ENCODE measurements at regions not wholly inside any gene's neighbourhood (a gene's known extent, or its start where the extent isn't known, plus 50 kb on each side); places are given as distances from the start of the nearest gene placed in this dataset.
"Not testable (repeated sequence)": the region's sequence is repeated elsewhere in the genome, so short reads cannot be mapped to it uniquely, and the experiment has no call there.

GRCh38 chr14:87065366-87065765, 927.6 kb downstream of the GALC start:
- no peak for DNase-seq

- no peak for DNase-seq
Measured at GRCh38 chr14:87063181-87063580, 929.8 kb downstream of the GALC start.

- no peak for DNase-seq
Measured at GRCh38 chr14:87060405-87060804, 932.6 kb downstream of the GALC start.

- no peak for DNase-seq
Measured at GRCh38 chr14:87059060-87059839, 933.7 kb downstream of the GALC start.

- DNase-seq = no peak
Measured at GRCh38 chr14:87055007-87055406, 938.0 kb downstream of the GALC start.

- DNase-seq = peak in 6 of 58 donors; percentile 0 to 58 (median 4)
Measured at GRCh38 chr14:87052646-87053225, 940.2 kb downstream of the GALC start.

GRCh38 chr14:87050421-87050820, 942.6 kb downstream of the GALC start:
- no peak for DNase-seq

- DNase-seq = no peak
Measured at GRCh38 chr14:87049950-87050349, 943.0 kb downstream of the GALC start.

GRCh38 chr14:87046960-87047359, 946.0 kb downstream of the GALC start:
- no peak for DNase-seq

GRCh38 chr14:87045956-87046355, 947.0 kb downstream of the GALC start:
- no peak for DNase-seq

GRCh38 chr14:87045246-87045645, 947.7 kb downstream of the GALC start:
- DNase-seq = no peak

GRCh38 chr14:87044807-87045206, 948.2 kb downstream of the GALC start:
- no peak for DNase-seq

GRCh38 chr14:87043667-87044200, 949.2 kb downstream of the GALC start:
- DNase-seq = no peak

GRCh38 chr14:87042354-87042753, 950.6 kb downstream of the GALC start:
- no peak for DNase-seq

GRCh38 chr14:87041290-87042020, 951.5 kb downstream of the GALC start:
- DNase-seq = no peak

- DNase-seq = no peak
Measured at GRCh38 chr14:87034680-87035079, 958.3 kb downstream of the GALC start.

- no peak for DNase-seq
Measured at GRCh38 chr14:87030197-87030596, 962.8 kb downstream of the GALC start.

- DNase-seq = not testable (repeated sequence)
Measured at GRCh38 chr14:87020106-87020505, 972.9 kb downstream of the GALC start.

GRCh38 chr14:87018294-87018693, 974.7 kb downstream of the GALC start:
- no peak for DNase-seq

GRCh38 chr14:87017335-87017734, 975.6 kb downstream of the GALC start:
- no peak for DNase-seq

- no peak for DNase-seq
Measured at GRCh38 chr14:87014856-87015255, 978.1 kb downstream of the GALC start.

GRCh38 chr14:87013583-87013982, 979.4 kb downstream of the GALC start:
- DNase-seq = no peak
